Limb (tissue), 2 donors: ENCODE measurements at regions not wholly inside any gene's neighbourhood (a gene's known extent, or its start where the extent isn't known, plus 50 kb on each side); places are given as distances from the start of the nearest gene placed in this dataset.

Source experiments
- DNase-seq, 2 donors: peaks; one replicate each; pipeline ENCODE4 v3.0.0-alpha.2; 2016; ENCODE audit errors: extremely low spot score in 2 of 2

- DNase-seq: no peak
Observed at GRCh38 chr9:117649126-117649525, 55.1 kb upstream of the TLR4 start.

GRCh38 chr9:117644932-117645636 is 59.1 kb upstream of the TLR4 start:
- DNase-seq: no peak

- peak; percentile 70 to 85 for DNase-seq
Observed at GRCh38 chr9:117644133-117644931, 59.9 kb upstream of the TLR4 start.

- DNase-seq: no peak
Observed at GRCh38 chr9:117643288-117643654, 60.9 kb upstream of the TLR4 start.

GRCh38 chr9:117642571-117643287 is 61.5 kb upstream of the TLR4 start:
- peak in 1 of 2 donors; percentile 32 for DNase-seq

- DNase-seq: no peak
Observed at GRCh38 chr9:117636681-117637080, 67.5 kb upstream of the TLR4 start.

- no peak for DNase-seq
Observed at GRCh38 chr9:117625154-117625553, 79.0 kb upstream of the TLR4 start.

GRCh38 chr9:117624106-117624505 is 80.1 kb upstream of the TLR4 start:
- DNase-seq: no peak

- no peak for DNase-seq
Observed at GRCh38 chr9:117622347-117622746, 81.9 kb upstream of the TLR4 start.

GRCh38 chr9:117616431-117616831 is 87.8 kb upstream of the TLR4 start:
- no peak for DNase-seq

- DNase-seq: no peak
Observed at GRCh38 chr9:117612317-117612716, 91.9 kb upstream of the TLR4 start.

- no peak for DNase-seq
Observed at GRCh38 chr9:117597977-117598376, 106.2 kb upstream of the TLR4 start.

- DNase-seq: no peak
Observed at GRCh38 chr9:117596678-117597077, 107.5 kb upstream of the TLR4 start.

GRCh38 chr9:117595650-117596049 is 108.6 kb upstream of the TLR4 start:
- no peak for DNase-seq

- DNase-seq: no peak
Observed at GRCh38 chr9:117587263-117587662, 116.9 kb upstream of the TLR4 start.

GRCh38 chr9:117574099-117574498 is 130.1 kb upstream of the TLR4 start:
- no peak for DNase-seq

GRCh38 chr9:117564839-117565238 is 139.4 kb upstream of the TLR4 start:
- no peak for DNase-seq

GRCh38 chr9:117561761-117562160 is 142.4 kb upstream of the TLR4 start:
- DNase-seq: no peak

- DNase-seq: no peak
Observed at GRCh38 chr9:117555964-117556629, 141.2 kb upstream of the ASTN2 start.

- no peak for DNase-seq
Observed at GRCh38 chr9:117552811-117553210, 138.0 kb upstream of the ASTN2 start.

- no peak for DNase-seq
Observed at GRCh38 chr9:117551171-117551570, 136.3 kb upstream of the ASTN2 start.

- DNase-seq: no peak
Observed at GRCh38 chr9:117549444-117549843, 134.6 kb upstream of the ASTN2 start.
